Retinal pigment epithelial cell (primary cell): ENCODE measurements at regions not wholly inside any gene's neighbourhood (a gene's known extent, or its start where the extent isn't known, plus 50 kb on each side); places are given as distances from the start of the nearest gene placed in this dataset.
"Not testable (repeated sequence)": the region's sequence is repeated elsewhere in the genome, so short reads cannot be mapped to it uniquely, and the experiment has no call there.

Source experiments
- DNase-seq: peaks from one replicate; pipeline ENCODE4 v3.0.0-alpha.2; 2010; ENCODE audit warnings: low read depth
- H3K4me3 ChIP-seq: 2 replicates; pipeline ENCODE4 v1.5.1; 2011; ENCODE audit warnings: mild to moderate bottlenecking, low read length, control low read depth, moderate library complexity
- TF ChIP-seq, protein P1 (sequence below): conservative IDR thresholded peaks from 2 replicates; pipeline ENCODE4 v1.5.1; 2011; ENCODE audit warnings: low read depth, low read length, control low read depth, inconsistent platforms

GRCh38 chr6:93183531-93183972, 235.8 kb downstream of the EPHA7 start:
- H3K4me3 ChIP-seq = no peak overlapping the region
- DNase-seq = no peak
- TF ChIP-seq, protein P1, sequence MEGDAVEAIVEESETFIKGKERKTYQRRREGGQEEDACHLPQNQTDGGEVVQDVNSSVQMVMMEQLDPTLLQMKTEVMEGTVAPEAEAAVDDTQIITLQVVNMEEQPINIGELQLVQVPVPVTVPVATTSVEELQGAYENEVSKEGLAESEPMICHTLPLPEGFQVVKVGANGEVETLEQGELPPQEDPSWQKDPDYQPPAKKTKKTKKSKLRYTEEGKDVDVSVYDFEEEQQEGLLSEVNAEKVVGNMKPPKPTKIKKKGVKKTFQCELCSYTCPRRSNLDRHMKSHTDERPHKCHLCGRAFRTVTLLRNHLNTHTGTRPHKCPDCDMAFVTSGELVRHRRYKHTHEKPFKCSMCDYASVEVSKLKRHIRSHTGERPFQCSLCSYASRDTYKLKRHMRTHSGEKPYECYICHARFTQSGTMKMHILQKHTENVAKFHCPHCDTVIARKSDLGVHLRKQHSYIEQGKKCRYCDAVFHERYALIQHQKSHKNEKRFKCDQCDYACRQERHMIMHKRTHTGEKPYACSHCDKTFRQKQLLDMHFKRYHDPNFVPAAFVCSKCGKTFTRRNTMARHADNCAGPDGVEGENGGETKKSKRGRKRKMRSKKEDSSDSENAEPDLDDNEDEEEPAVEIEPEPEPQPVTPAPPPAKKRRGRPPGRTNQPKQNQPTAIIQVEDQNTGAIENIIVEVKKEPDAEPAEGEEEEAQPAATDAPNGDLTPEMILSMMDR = no peak

- TF ChIP-seq, protein P1 = no peak
- no peak overlapping the region for H3K4me3 ChIP-seq
- no peak for DNase-seq
These were observed 236.3 kb downstream of the EPHA7 start for GRCh38 chr6:93182938-93183479.

GRCh38 chr6:93177918-93178317, 241.4 kb downstream of the EPHA7 start:
- DNase-seq = no peak
- no peak overlapping the region for H3K4me3 ChIP-seq
- TF ChIP-seq, protein P1 = no peak

DNA sequence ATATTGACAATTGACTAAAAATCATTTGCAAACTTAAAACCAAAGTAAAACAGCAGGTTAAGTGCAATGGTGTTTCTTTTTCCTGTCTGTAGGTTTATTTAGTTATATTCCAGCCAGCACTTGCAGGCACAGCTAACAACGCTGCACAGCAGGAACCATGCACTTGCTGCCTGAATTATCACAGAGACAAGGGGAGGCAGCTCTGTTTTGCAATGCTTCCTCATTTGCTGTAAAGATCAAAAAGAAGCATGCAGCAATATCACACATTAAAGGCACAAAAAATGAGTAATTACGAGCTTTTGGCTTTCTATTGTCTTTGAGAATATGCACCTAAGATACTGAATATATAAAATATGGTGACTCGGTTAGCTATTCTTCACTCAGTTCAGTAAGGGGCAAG, 241.9 kb downstream of the EPHA7 start:
- TF ChIP-seq, protein P1 = no peak
- DNase-seq = no peak
- H3K4me3 ChIP-seq = no peak overlapping the region

DNA sequence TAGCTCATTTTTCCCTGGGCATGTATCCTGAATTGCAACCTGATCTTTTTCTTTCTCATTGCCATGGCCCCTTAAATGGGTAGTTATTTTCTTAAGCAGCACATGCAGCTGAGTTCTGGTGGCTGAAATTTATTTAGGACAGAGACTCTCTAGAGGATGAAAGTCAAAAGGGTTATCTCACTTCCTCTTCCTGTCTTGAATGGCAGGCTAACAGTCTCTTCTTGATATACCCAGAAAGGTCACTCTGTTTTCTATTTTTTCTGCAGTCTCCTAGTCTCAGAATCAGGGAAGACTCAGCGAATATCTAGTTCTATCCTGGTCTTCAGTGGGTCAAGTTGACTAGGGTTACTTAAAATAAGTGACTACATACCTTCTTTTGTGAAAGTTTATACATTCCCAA, 243.3 kb downstream of the EPHA7 start:
- DNase-seq = no peak
- no peak overlapping the region for H3K4me3 ChIP-seq
- TF ChIP-seq, protein P1 = no peak

- not testable (repeated sequence) for H3K4me3 ChIP-seq, DNase-seq
These were observed 245.8 kb downstream of the EPHA7 start for GRCh38 chr6:93173573-93173972.

DNA sequence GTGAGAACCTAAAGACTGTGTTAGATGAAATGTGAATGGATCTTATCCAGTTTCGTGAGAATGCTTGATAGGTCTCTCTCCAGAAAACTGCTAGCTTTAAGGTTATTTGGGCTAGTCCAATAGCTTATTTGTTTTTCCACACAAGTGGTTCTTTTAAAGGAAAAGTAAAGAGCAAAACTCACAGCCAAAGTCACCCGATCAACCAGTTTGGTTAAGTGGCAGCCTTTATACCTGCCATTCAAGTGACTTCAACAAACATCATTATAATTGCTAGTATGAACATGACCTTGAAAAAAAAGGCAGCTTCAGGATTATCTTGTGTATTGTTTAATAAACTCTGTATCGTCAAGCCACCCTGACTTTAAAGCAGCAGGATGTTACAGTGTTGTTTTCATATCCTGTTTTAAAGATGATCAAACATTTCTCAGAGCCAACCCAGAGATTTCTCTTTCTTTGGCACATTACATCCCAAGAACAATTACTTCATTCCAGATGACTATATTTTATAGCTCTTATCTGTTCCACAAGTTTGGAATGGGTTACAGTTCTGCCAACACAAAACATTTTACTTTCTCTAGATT, 253.4 kb downstream of the EPHA7 start:
- DNase-seq = no peak
- H3K4me3 ChIP-seq = no peak overlapping the region
- TF ChIP-seq, protein P1 = no peak
